ENCODE measurements at regions not wholly inside any gene's neighbourhood (a gene's known extent, or its start where the extent isn't known, plus 50 kb on each side); places are given as distances from the start of the nearest gene placed in this dataset.

DNA sequence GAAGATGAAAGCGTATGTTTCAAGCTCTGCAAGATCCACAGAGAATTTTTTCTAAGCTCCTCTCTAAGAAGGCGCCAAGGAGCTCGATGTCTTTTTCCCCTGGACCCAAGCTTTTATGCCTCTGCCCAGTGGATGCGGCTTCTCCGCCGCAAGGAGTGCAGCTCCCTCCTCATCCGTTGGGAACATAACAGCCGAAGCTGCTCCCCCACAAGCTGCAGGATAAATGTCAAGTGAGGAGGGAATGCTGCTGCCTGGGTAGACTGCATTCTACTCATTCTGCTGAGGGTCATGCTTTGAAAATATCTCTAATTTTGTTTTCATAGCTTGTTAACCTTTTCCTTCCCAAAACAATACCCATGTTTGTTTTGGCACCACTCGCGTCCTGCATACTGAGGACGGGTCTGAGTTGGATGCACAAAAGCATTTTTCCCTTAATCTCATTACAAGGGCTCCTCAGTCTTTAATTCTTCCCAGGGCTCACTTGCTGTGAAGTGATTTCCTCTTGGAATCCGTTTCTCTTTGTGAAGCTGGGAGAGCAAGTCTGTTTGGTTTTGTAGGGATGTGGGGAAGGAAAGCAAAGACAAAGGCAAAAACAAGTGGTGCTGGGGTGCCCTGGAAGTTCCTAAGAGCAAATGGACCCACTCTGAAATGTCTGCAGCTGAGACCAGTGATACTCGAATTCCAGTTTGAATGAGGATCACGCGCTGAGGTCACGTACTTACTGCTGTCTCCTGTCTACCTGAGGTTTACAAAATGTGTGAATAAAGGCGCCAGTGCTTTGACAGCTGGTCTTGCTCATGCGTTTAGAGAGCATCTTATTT lies 134.0 kb upstream of the IRF2BP2 start:
- FAIRE-seq, result no peak
- TF ChIP-seq TAF1 (IDR thresholded peaks at IDR 0.05; ENCODE audit: low read depth, low read length) (no peak), SPI1 (IDR thresholded peaks at IDR 0.05; ENCODE audit: low read depth, low read length) (no peak), POU2F2 (IDR thresholded peaks at IDR 0.05; ENCODE audit: low read depth, low read length) (no peak), PAX5 (IDR thresholded peaks at IDR 0.05; ENCODE audit: insufficient read depth, low read length, severe bottlenecking) (no peak), POLR2A (IDR thresholded peaks at IDR 0.05; ENCODE audit: low read depth, low read length) (no peak), POLR2AphosphoS5 (IDR thresholded peaks at IDR 0.05; ENCODE audit: low read depth, low read length) (no peak)
- no peak for DNase-seq (ENCODE audit: insufficient read length, low spot score)

DNA sequence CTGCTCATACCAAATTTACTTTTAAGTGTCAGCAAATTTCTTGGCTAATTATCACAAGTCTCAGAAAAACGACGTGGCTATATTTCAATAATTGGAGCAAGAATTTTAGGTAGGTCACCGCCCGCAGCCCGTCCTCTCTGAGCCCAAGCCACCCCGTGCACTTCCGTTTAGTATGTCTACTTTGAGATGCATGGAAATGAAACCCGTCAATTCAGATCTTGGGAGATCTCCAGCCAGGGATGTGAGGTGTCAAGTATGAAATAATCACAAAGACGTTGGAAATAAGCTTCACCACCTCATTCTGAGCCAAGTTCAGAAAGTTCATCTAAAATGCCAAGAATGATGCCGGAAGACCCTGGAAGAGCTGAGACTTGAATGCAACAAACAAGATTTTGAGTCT lies 132.6 kb upstream of the IRF2BP2 start:
- no peak for DNase-seq (ENCODE audit: insufficient read length, low spot score)
- no peak for FAIRE-seq
- TF ChIP-seq POU2F2 (IDR thresholded peaks at IDR 0.05; ENCODE audit: low read depth, low read length) (no peak), TAF1 (IDR thresholded peaks at IDR 0.05; ENCODE audit: low read depth, low read length) (no peak), POLR2A (IDR thresholded peaks at IDR 0.05; ENCODE audit: low read depth, low read length) (no peak), SPI1 (IDR thresholded peaks at IDR 0.05; ENCODE audit: low read depth, low read length) (no peak), PAX5 (IDR thresholded peaks at IDR 0.05; ENCODE audit: insufficient read depth, low read length, severe bottlenecking) (no peak), POLR2AphosphoS5 (IDR thresholded peaks at IDR 0.05; ENCODE audit: low read depth, low read length) (no peak)

DNA sequence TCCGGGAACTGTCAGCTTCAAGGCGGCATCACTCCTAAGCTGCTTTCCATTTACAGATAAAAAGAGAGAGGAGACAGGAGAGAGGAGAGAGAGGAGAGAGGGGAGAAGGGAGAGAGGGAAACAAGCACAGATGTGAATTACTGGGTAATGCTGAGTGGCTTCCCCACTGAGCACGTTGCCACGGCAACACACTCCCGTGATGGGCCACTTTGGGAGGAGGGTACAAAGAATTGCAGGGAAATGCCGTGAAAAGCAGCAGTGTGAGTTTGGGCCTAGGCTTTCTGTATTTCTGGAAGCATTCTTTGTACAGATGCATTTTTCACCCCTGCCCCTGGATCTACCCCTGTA lies 128.0 kb upstream of the IRF2BP2 start:
- no peak for FAIRE-seq
- TF ChIP-seq SPI1 (IDR thresholded peaks at IDR 0.05; ENCODE audit: low read depth, low read length), result no peak
- no peak for TF ChIP-seq POU2F2 (IDR thresholded peaks at IDR 0.05; ENCODE audit: low read depth, low read length)
- TF ChIP-seq PAX5 (IDR thresholded peaks at IDR 0.05; ENCODE audit: insufficient read depth, low read length, severe bottlenecking), result no peak
- TF ChIP-seq POLR2AphosphoS5 (IDR thresholded peaks at IDR 0.05; ENCODE audit: low read depth, low read length), result no peak
- no peak for TF ChIP-seq TAF1 (IDR thresholded peaks at IDR 0.05; ENCODE audit: low read depth, low read length)
- no peak for TF ChIP-seq POLR2A (IDR thresholded peaks at IDR 0.05; ENCODE audit: low read depth, low read length)
- DNase-seq (ENCODE audit: insufficient read length, low spot score), result no peak

DNA sequence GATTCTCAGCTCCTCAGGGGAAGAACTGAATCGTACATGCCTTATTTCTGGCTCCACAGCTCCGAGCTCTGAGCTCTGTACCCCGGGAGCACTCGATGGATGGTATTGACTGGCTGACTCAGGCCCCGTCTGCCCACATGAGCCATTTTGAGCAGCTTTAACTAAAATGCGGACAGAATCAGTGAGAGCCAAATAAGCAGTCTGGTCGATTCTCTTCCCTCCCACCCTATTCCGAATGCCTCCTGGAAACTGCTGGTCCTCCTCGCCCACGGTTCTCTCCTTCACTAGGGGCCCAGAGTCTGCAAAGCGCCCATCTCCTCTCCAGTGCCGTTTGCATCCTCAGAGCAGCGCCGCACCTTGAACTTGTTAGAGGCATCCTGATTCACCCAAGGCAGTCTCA lies 125.9 kb upstream of the IRF2BP2 start:
- TF ChIP-seq PAX5 (IDR thresholded peaks at IDR 0.05; ENCODE audit: insufficient read depth, low read length, severe bottlenecking), result no peak
- no peak for TF ChIP-seq POLR2A (IDR thresholded peaks at IDR 0.05; ENCODE audit: low read depth, low read length)
- TF ChIP-seq POU2F2 (IDR thresholded peaks at IDR 0.05; ENCODE audit: low read depth, low read length), result no peak
- TF ChIP-seq SPI1 (IDR thresholded peaks at IDR 0.05; ENCODE audit: low read depth, low read length), result no peak
- TF ChIP-seq TAF1 (IDR thresholded peaks at IDR 0.05; ENCODE audit: low read depth, low read length), result no peak
- TF ChIP-seq POLR2AphosphoS5 (IDR thresholded peaks at IDR 0.05; ENCODE audit: low read depth, low read length), result no peak
- DNase-seq (ENCODE audit: insufficient read length, low spot score), result no peak
- no peak for FAIRE-seq

DNA sequence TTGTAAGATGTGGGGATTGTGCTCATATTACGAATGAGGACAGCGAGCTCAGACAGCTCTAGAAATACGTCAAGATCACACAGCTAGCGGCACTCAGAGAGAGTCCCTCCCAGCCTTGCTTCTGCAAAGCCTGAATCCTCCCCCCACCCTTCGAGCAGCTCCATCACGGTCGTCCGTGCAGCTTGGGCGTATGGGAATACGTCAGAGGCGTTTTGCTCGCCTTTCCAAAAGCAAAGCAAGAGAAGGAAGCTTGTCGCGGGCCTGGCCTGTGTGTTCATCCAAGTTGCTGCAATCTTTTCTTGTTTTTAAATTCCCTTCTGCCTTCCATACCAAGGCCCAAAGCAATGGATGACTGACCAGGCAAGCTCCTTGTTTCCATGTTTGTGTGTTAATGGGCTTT lies 125.5 kb upstream of the IRF2BP2 start:
- DNase-seq (ENCODE audit: insufficient read length, low spot score) (no peak), FAIRE-seq (no peak)
- TF ChIP-seq PAX5 (IDR thresholded peaks at IDR 0.05; ENCODE audit: insufficient read depth, low read length, severe bottlenecking) (no peak), SPI1 (IDR thresholded peaks at IDR 0.05; ENCODE audit: low read depth, low read length) (no peak), TAF1 (IDR thresholded peaks at IDR 0.05; ENCODE audit: low read depth, low read length) (no peak), POLR2AphosphoS5 (IDR thresholded peaks at IDR 0.05; ENCODE audit: low read depth, low read length) (no peak), POLR2A (IDR thresholded peaks at IDR 0.05; ENCODE audit: low read depth, low read length) (no peak), POU2F2 (IDR thresholded peaks at IDR 0.05; ENCODE audit: low read depth, low read length) (no peak)

DNA sequence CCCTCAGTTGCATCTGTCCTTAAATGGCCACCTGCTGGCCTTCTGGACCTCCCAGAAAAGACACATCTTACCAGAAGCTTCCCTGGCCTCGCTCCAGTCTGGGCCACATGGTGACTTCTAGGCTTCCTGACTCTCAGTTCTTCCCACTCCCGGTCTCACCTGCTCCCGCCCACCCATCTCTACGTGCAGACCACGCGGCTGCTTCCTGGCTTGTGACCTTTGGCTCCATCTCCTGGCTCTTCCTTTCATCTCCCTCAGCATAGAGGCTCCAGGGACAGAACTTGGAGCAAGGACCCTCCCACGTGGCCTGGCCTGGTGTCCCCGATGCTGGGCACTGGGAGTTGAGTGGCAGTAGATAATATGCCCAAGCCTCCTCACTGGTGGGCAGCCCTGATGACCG lies 124.9 kb upstream of the IRF2BP2 start:
- FAIRE-seq (no peak), DNase-seq (ENCODE audit: insufficient read length, low spot score) (no peak)
- TF ChIP-seq PAX5 (IDR thresholded peaks at IDR 0.05; ENCODE audit: insufficient read depth, low read length, severe bottlenecking) (no peak), POLR2A (IDR thresholded peaks at IDR 0.05; ENCODE audit: low read depth, low read length) (no peak), POU2F2 (IDR thresholded peaks at IDR 0.05; ENCODE audit: low read depth, low read length) (no peak), SPI1 (IDR thresholded peaks at IDR 0.05; ENCODE audit: low read depth, low read length) (no peak)

DNA sequence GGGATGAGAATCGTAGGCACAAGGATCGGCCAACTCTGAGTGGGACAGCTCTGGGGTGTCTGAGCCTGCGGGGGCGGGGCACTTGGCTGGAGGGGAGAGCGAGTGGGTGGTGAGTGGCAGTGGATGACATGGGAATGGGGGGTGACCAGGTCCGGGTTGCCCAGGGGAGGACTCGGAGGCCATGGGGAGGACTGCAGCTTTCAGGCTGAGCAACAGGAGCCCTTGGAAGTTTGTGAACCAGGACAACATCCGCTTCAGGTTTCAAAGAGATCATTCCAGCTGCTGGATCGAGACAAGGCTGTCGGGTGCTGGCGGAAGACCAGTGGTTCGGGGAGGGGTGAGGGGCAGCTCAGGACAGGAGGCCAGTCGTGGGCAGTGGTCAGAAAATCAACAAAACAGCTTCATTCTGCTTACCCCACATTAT lies 124.4 kb upstream of the IRF2BP2 start:
- FAIRE-seq (no peak), DNase-seq (ENCODE audit: insufficient read length, low spot score) (no peak)
- TF ChIP-seq POLR2A (IDR thresholded peaks at IDR 0.05; ENCODE audit: low read depth, low read length) (no peak), POU2F2 (IDR thresholded peaks at IDR 0.05; ENCODE audit: low read depth, low read length) (no peak), POLR2AphosphoS5 (IDR thresholded peaks at IDR 0.05; ENCODE audit: low read depth, low read length) (no peak), PAX5 (IDR thresholded peaks at IDR 0.05; ENCODE audit: insufficient read depth, low read length, severe bottlenecking) (no peak), SPI1 (IDR thresholded peaks at IDR 0.05; ENCODE audit: low read depth, low read length) (no peak), TAF1 (IDR thresholded peaks at IDR 0.05; ENCODE audit: low read depth, low read length) (no peak)

DNA sequence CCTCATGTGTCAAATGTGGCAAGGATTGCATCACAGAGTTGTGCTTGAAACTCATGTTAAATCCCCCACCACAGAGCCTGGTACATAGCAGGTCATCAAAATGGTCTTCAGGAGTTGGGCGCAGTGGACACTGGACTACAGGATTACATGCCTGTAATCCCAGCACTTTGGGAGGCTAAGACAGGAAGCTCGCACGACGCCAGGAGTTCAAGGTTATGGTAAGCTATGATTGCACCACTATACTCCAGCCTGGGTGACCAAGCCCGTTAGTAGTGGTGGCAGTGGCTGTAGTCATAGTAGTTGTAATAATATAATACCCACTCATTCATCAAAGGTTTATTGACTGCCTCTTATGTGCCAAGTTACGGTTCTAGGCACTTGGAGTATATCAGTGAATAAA lies 123.4 kb upstream of the IRF2BP2 start:
- no peak for FAIRE-seq
- TF ChIP-seq POLR2A (IDR thresholded peaks at IDR 0.05; ENCODE audit: low read depth, low read length) (no peak), POU2F2 (IDR thresholded peaks at IDR 0.05; ENCODE audit: low read depth, low read length) (no peak), TAF1 (IDR thresholded peaks at IDR 0.05; ENCODE audit: low read depth, low read length) (no peak), PAX5 (IDR thresholded peaks at IDR 0.05; ENCODE audit: insufficient read depth, low read length, severe bottlenecking) (no peak), POLR2AphosphoS5 (IDR thresholded peaks at IDR 0.05; ENCODE audit: low read depth, low read length) (no peak), SPI1 (IDR thresholded peaks at IDR 0.05; ENCODE audit: low read depth, low read length) (no peak)
- DNase-seq (ENCODE audit: insufficient read length, low spot score), result no peak

DNA sequence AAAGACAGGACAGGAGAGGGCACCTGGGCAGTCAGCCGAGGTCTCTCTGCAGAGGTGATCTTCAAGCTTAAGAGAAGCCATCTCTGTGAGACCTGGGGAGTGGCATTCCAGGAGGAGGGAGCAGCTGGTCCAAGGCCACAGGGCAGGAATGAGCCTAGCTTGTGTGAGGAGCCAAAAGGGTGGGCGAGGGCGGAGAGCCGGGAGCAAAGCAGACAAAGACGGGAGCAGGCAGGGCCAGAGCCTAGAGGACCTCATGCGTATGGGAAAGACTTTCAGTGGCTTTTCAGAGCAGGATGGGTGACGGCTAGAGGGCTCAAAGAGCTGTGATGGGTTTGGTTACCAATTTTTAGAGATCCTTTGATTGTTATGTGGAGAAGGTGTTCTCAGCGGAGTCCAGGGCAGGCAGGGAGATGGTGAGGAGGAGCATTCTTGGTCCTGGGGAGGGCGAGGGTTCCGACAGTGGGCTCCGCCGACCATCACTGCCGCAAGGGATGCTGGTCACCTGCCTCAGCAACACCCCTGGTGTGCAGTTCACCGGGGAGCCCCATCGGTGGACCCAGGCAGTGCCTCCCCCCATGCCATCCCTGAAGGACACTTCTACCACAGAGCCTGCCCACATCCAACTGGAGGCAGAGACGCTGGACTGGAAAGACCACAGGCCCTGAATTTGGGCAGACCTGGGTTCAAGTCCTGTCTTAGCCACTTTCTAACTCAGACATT lies 122.9 kb upstream of the IRF2BP2 start:
- FAIRE-seq, result no peak

More for the DNA sequence above, 122.9 kb upstream of the IRF2BP2 start:
- no peak for DNase-seq (ENCODE audit: insufficient read length, low spot score)
- TF ChIP-seq POLR2A (IDR thresholded peaks at IDR 0.05; ENCODE audit: low read depth, low read length) (no peak), TAF1 (IDR thresholded peaks at IDR 0.05; ENCODE audit: low read depth, low read length) (no peak), POLR2AphosphoS5 (IDR thresholded peaks at IDR 0.05; ENCODE audit: low read depth, low read length) (no peak), POU2F2 (IDR thresholded peaks at IDR 0.05; ENCODE audit: low read depth, low read length) (no peak), SPI1 (IDR thresholded peaks at IDR 0.05; ENCODE audit: low read depth, low read length) (no peak), PAX5 (IDR thresholded peaks at IDR 0.05; ENCODE audit: insufficient read depth, low read length, severe bottlenecking) (no peak)
